HG03432 (cell line): ENCODE measurements at regions not wholly inside any gene's neighbourhood (a gene's known extent, or its start where the extent isn't known, plus 50 kb on each side); places are given as distances from the start of the nearest gene placed in this dataset.
"Not testable (repeated sequence)": the region's sequence is repeated elsewhere in the genome, so short reads cannot be mapped to it uniquely, and the experiment has no call there.

Experiments used
- ATAC-seq: cut with Tn5 transposase; IDR thresholded peaks from one replicate; pipeline ENCODE4 v1.9.1; 2021; ENCODE audit warnings: mild to moderate bottlenecking, moderate library complexity; ENCODE audit not compliant: unreplicated experiment

- ATAC-seq: not testable (repeated sequence)
Observed at GRCh38 chr2:356304-356703, 68.4 kb upstream of the ALKAL2 start.

DNA sequence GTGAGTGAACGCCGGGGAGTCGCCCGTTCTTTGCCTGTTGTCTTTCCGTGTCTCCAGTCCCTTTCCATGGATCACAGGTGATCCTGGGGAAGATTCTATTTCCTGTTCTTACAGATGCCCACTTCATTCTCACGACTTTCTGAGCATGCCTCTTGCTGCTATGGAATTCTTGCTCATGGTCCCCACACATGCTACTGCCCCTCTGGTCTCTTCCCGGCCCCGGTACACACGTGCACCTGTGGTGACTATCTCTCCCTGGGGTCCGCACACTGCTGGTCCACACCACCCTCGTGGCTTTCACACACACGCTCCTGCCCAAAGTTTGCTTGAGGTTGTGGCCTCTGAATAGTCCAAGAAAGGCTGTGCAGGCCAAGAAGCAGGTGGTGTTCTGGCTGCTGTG, 67.9 kb upstream of the ALKAL2 start:
- no peak for ATAC-seq

DNA sequence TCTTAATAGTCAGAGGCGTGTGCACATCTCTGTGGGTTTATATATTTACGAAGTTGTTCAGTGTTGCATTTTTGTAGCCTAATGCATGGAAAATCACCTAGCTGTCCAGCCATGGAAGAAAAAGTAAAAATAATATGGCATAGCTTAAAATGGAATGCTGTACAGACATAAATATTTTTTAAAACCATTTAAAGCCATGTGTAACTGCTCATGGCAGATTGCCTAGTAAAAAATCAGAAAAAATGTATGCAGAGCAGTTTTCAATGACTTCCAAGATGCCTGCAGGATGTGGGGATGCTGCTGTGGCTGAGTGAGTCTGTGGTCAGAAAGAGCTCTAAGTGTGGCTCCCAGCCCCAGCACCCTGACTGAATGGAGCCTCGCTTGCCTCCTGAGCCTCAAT, 64.8 kb upstream of the ALKAL2 start:
- ATAC-seq: no peak

GRCh38 chr2:349390-349789, 61.5 kb upstream of the ALKAL2 start:
- ATAC-seq: no peak

DNA sequence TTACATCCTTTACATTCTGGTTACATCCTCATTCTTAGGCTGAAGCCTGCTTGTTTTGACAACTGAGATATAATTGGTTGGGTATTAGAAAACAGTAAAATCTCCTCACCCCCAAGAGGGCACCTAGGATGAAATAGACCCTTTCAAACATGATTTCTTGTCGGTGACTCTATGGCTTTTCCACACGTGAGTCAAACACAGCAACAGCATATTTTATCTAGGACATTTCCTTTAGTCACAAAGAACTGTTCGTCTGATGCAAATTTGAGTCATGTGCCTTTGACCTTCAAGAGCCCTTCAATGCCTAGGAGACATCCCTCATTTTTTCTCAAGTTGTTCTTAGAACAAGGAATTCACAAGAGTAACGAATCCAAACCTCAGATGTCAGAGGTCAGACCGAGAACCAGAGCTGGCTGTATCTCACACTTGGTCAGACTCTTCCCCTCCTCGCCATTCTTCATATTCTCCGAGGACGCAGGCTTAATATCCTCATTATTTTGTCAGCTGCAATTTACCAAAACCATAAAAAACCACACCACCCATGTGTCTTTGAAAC, 60.5 kb upstream of the ALKAL2 start:
- no peak for ATAC-seq

- ATAC-seq: no peak
Observed at GRCh38 chr2:344811-345210, 56.9 kb upstream of the ALKAL2 start.

DNA sequence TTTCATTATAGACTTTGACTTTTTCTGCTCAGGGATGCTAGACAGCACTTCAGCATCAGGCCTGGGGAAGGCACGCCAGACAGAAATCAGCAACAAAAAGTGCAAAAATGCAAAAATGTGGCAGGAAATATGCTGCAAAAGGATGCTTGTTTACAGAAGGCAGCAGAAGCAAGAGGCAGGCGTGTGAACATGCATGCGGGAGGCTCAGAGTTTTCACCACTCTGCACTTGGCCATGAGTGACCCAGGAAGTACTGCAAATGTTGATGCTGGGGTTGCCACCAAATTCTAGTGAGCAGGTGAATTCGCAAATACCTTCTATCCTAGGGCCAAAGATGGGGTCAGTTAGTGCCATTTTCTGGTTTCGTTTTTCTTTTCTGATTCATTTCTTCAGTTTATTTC, 55.5 kb upstream of the ALKAL2 start:
- ATAC-seq: no peak

DNA sequence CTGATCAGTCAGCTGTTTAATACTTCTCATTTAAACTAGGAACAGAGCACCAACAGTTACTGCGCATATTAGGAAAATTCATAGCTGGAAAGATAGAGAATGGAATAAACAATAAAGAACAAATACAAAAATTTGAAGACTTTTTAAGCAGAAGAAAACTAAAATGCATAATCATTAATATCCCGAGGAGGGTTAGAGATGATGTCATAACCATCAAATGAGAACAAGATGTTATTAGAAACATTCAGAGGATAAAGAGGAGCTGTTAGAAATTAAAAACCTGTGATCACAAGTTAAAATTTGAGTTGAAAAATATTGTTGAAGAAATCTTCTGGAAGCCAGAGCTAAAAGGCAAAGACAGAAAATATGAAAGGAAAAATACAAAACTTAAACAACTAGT, 54.0 kb upstream of the ALKAL2 start:
- no peak for ATAC-seq

- ATAC-seq: no peak
Observed at GRCh38 chr2:341017-341542, 53.2 kb upstream of the ALKAL2 start.
